Gastroesophageal sphincter (tissue), 3 donors: ENCODE measurements at regions not wholly inside any gene's neighbourhood (a gene's known extent, or its start where the extent isn't known, plus 50 kb on each side); places are given as distances from the start of the nearest gene placed in this dataset.

Experiments used
- CTCF ChIP-seq, 4 experiments: fragments of 200-600 bp in 2 of 4; fragments of 450-650 bp in 2 of 4; sonication (generic) in 1 of 4; IDR thresholded peaks; one replicate each; pipeline ENCODE4 v1.5.1; 2017 to 2019; ENCODE audit warnings: antibody characterized with exemption in 4 of 4, mild to moderate bottlenecking in 2 of 4, moderate library complexity in 2 of 4
- POLR2A ChIP-seq, 2 donors: fragments of 450-650 bp; IDR thresholded peaks; one replicate each; pipeline ENCODE4 v1.6.1; 2017; ENCODE audit warnings: antibody characterized with exemption in 2 of 2, mild to moderate bottlenecking in 2 of 2, moderate library complexity in 1 of 2
- POLR2AphosphoS5 ChIP-seq: sonication (generic); formaldehyde crosslinking; IDR thresholded peaks from one replicate; pipeline ENCODE4 v1.6.1; 2017; ENCODE audit warnings: antibody characterized with exemption

GRCh38 chr3:177367788-177368187 lies 170.5 kb upstream of the TBL1XR1 start:
- TF ChIP-seq CTCF (IDR thresholded peaks at IDR 0.05) (no peak), POLR2A (IDR thresholded peaks at IDR 0.05) (no peak), POLR2AphosphoS5 (no peak)
